ENCODE measurements at regions not wholly inside any gene's neighbourhood (a gene's known extent, or its start where the extent isn't known, plus 50 kb on each side); places are given as distances from the start of the nearest gene placed in this dataset.

DNA sequence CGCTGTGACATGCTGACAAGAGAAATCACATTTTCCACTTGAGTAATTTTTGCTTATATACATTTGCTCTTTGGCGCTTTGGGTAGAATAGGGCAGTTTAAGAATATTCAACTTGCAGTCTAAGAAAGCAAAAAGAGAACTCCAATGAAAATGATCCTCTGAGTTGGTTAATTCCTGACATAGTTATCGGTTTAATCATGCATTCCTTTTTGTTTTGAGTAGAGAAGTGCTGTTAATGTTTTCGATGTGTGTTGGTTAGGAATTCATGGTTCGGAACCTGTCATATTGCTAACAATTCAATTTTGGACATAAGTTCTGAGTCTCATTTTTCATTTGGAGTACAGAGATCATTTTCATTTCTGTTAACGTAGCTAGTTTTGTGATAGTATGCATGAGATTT is 700.6 kb upstream of the PITX2 start:
- intact Hi-C loops (cut with micrococcal nuclease; ENCODE audit: unreplicated experiment): no loop called here
- Histone ChIP-seq H3K27ac (ENCODE audit: control insufficient read depth, insufficient read depth) (no peak overlapping the region), H3K4me3 (no peak overlapping the region), H3K9ac (ENCODE audit: control insufficient read depth, insufficient read depth, low read length) (no peak overlapping the region), H2AFZ (ENCODE audit: control insufficient read depth, low read depth, low read length) (no peak overlapping the region), H3K79me2 (ENCODE audit: control insufficient read depth, insufficient read depth, low read length) (no peaks in the 10 kb centered on the region), H4K20me1 (ENCODE audit: control insufficient read depth, insufficient read depth) (no peaks in the 10 kb centered on the region), H3K36me3 (ENCODE audit: control insufficient read depth in 2 of 2, insufficient read depth in 2 of 2, low read length in 1 of 2) (no peaks in the 10 kb centered on the region), H3K9me3 (replicated peaks; ENCODE audit: control insufficient read depth, insufficient read depth, low read length) (no peaks in the 10 kb centered on the region), H3K4me1 (ENCODE audit: control insufficient read depth, insufficient read depth, low read length) (no peaks in the 10 kb centered on the region), H3K27me3 (replicated peaks in 1 of 2; ENCODE audit: control insufficient read depth in 2 of 2, insufficient read depth in 2 of 2, low read length in 1 of 2) (no peaks in the 10 kb centered on the region), H3K4me2 (ENCODE audit: control insufficient read depth, insufficient read depth) (no peak overlapping the region)
- RAD21 ChIA-PET (ENCODE audit: unreplicated experiment): no interaction called here
- CTCF ChIA-PET: interaction anchor here (0.7 kb wide), 1 partner anchor 40 kb away, joined by 6 read pairs; no protein-coding TSS in a partner anchor
- 48% methylated on average over 6 of the region's 6 CpGs for WGBS (ENCODE audit: insufficient coverage, insufficient replicate concordance, low lambda C conversion rate, missing lambda C conversion rate)
- POLR2A ChIA-PET: no interaction called here
- in situ Hi-C loops (cut with MboI): no loop called here
- SMC1A ChIA-PET (ENCODE audit: uncharacterized antibody, unreplicated experiment): interaction anchor here (0.8 kb wide), 1 partner anchor 57 kb away, joined by 3 read pairs; no protein-coding TSS in a partner anchor
- peak; percentile 44 for FAIRE-seq
- no peak for TF ChIP-seq POU2F2 (IDR thresholded peaks at IDR 0.05; ENCODE audit: borderline replicate concordance, low read depth, low read length)
- TF ChIP-seq ZZZ3 (IDR thresholded peaks at IDR 0.05; ENCODE audit: control insufficient read depth, insufficient read length, low read depth): no peak
- no peak for TF ChIP-seq MXI1 (IDR thresholded peaks at IDR 0.05; ENCODE audit: low read depth, low read length)
- no peak for TF ChIP-seq CHD4 (IDR thresholded peaks at IDR 0.05)
- no peak for TF ChIP-seq NKRF (conservative IDR thresholded peaks at IDR 0.05)
- no peak for TF ChIP-seq BMI1 (IDR thresholded peaks at IDR 0.05; ENCODE audit: borderline replicate concordance)
- no peak for TF ChIP-seq CREM (IDR thresholded peaks at IDR 0.05; ENCODE audit: low read depth)
- no TSS peak for BruUV-seq (replicated peaks)
- no peak for ATAC-seq
- no peak for DNase-seq (ENCODE audit: low read depth, low spot score)
